SK-N-SH treated with all-trans-retinoic acid at 6 μM for 48 hours (cell line): ENCODE measurements at regions not wholly inside any gene's neighbourhood (a gene's known extent, or its start where the extent isn't known, plus 50 kb on each side); places are given as distances from the start of the nearest gene placed in this dataset.

Experiments
- ATAC-seq: fragments of 200-7000 bp; cut with Tn5 transposase; 3 replicates; pipeline ENCODE4 v1.9.1; 2020; ENCODE audit warnings: mild to moderate bottlenecking, moderate library complexity
- ARNTL ChIP-seq: fragments of 450-650 bp; formaldehyde crosslinking; IDR thresholded peaks from 2 replicates; pipeline ENCODE4 v1.5.0; 2020; ENCODE audit warnings: low read depth, mild to moderate bottlenecking, moderate library complexity, borderline replicate concordance
- BACH2 ChIP-seq: fragments of 250-450 bp; sonication (Bioruptor Pico); IDR thresholded peaks from 2 replicates; pipeline ENCODE4 v1.9.0; 2021; ENCODE audit warnings: mild to moderate bottlenecking, borderline replicate concordance
- CSDC2 ChIP-seq: fragments of 250-450 bp; sonication (Bioruptor Pico); IDR thresholded peaks from 2 replicates; pipeline ENCODE4 v1.5.0; 2020; ENCODE audit warnings: mild to moderate bottlenecking, moderate library complexity
- ESRRG ChIP-seq: fragments of 250-450 bp; sonication (Bioruptor Pico); IDR thresholded peaks from 2 replicates; pipeline ENCODE4 v1.6.1; 2021; ENCODE audit warnings: mild to moderate bottlenecking
- OSR1 ChIP-seq: fragments of 250-450 bp; sonication (Bioruptor Pico); IDR thresholded peaks from 2 replicates; pipeline ENCODE4 v1.8.0; 2022; ENCODE audit warnings: moderate library complexity, mild to moderate bottlenecking, inconsistent platforms
- PPARA ChIP-seq: fragments of 250-450 bp; sonication (Bioruptor Pico); IDR thresholded peaks from 2 replicates; pipeline ENCODE4 v1.5.0; 2020; ENCODE audit warnings: mild to moderate bottlenecking, borderline replicate concordance
- RARB ChIP-seq: fragments of 250-450 bp; sonication (Bioruptor Pico); IDR thresholded peaks from 2 replicates; pipeline ENCODE4 v1.8.0; 2021; ENCODE audit warnings: mild to moderate bottlenecking, moderate library complexity
- SNAI2 ChIP-seq: fragments of 250-450 bp; sonication (Bioruptor Pico); IDR thresholded peaks from 2 replicates; pipeline ENCODE4 v1.5.0; 2020; ENCODE audit warnings: mild to moderate bottlenecking, moderate library complexity
- TOX ChIP-seq: fragments of 250-450 bp; sonication (Bioruptor Pico); IDR thresholded peaks from 2 replicates; pipeline ENCODE4 v1.8.0; 2021; ENCODE audit warnings: mild to moderate bottlenecking, moderate library complexity, borderline replicate concordance
- ZC3H10 ChIP-seq: fragments of 250-450 bp; sonication (Bioruptor Pico); IDR thresholded peaks from 2 replicates; pipeline ENCODE4 v1.5.1; 2021; ENCODE audit warnings: mild to moderate bottlenecking, moderate library complexity
- ZFP3 ChIP-seq: fragments of 250-450 bp; sonication (Bioruptor Pico); IDR thresholded peaks from 2 replicates; pipeline ENCODE4 v1.5.0; 2020; ENCODE audit warnings: mild to moderate bottlenecking, moderate library complexity
- ZFP30 ChIP-seq: fragments of 450-650 bp; formaldehyde crosslinking; IDR thresholded peaks from 2 replicates; pipeline ENCODE4 v1.5.0; 2022; ENCODE audit warnings: mild to moderate bottlenecking, moderate library complexity
- ZNF565 ChIP-seq: fragments of 450-650 bp; formaldehyde crosslinking; conservative IDR thresholded peaks from 2 replicates; pipeline ENCODE4 v1.5.0; 2020; ENCODE audit warnings: low read depth, mild to moderate bottlenecking, moderate library complexity
- ZNF70 ChIP-seq: fragments of 450-650 bp; formaldehyde crosslinking; IDR thresholded peaks from 2 replicates; pipeline ENCODE4 v1.5.0; 2020; ENCODE audit warnings: mild to moderate bottlenecking, moderate library complexity
- ZNF8 ChIP-seq: fragments of 450-650 bp; formaldehyde crosslinking; IDR thresholded peaks from 2 replicates; pipeline ENCODE4 v1.5.0; 2020; ENCODE audit warnings: mild to moderate bottlenecking, moderate library complexity
- TF ChIP-seq, protein P1 (sequence below): fragments of 250-450 bp; sonication (Bioruptor Pico); IDR thresholded peaks from 2 replicates; pipeline ENCODE4 v1.8.0; 2021; ENCODE audit warnings: low read depth, mild to moderate bottlenecking, moderate library complexity, borderline replicate concordance
- TF ChIP-seq, protein P2 (sequence below): fragments of 250-450 bp; sonication (Bioruptor Pico); IDR thresholded peaks from 2 replicates; pipeline ENCODE4 v1.5.1; 2021; ENCODE audit warnings: mild to moderate bottlenecking, moderate library complexity
- TF ChIP-seq, protein P3 (sequence below): fragments of 250-450 bp; sonication (Bioruptor Pico); IDR thresholded peaks from 2 replicates; pipeline ENCODE4 v1.5.0; 2020; ENCODE audit warnings: mild to moderate bottlenecking, moderate library complexity
- TF ChIP-seq, protein P4 (sequence below): fragments of 250-450 bp; sonication (Bioruptor Pico); IDR thresholded peaks from 2 replicates; pipeline ENCODE4 v1.5.1; 2020; ENCODE audit warnings: low read depth, mild to moderate bottlenecking, moderate library complexity
- TF ChIP-seq, protein P5 (sequence below): fragments of 250-450 bp; sonication (Bioruptor Pico); IDR thresholded peaks from 2 replicates; pipeline ENCODE4 v1.8.0; 2020; ENCODE audit warnings: mild to moderate bottlenecking, moderate library complexity, borderline replicate concordance

DNA sequence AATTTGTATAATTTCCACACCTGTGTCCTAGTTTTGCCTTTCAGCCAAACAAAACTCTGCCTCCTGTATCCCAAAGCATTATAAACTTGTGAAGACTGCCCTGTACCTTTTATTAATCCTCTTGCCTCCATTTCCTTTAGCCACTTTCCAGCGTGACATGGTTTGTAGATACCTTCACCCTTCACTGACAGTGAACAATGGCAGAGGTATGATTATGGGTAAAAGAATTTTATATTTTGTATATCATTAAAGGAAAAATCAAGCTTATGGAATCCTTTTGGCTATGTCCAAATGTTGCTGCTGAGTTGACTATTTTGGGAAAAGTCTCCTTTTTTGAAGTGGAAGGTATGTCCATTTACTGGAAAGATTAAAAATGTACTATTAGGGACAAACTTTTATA, 251.7 kb downstream of the HNMT start:
- ATAC-seq, result no peak
- TF ChIP-seq, protein P1, sequence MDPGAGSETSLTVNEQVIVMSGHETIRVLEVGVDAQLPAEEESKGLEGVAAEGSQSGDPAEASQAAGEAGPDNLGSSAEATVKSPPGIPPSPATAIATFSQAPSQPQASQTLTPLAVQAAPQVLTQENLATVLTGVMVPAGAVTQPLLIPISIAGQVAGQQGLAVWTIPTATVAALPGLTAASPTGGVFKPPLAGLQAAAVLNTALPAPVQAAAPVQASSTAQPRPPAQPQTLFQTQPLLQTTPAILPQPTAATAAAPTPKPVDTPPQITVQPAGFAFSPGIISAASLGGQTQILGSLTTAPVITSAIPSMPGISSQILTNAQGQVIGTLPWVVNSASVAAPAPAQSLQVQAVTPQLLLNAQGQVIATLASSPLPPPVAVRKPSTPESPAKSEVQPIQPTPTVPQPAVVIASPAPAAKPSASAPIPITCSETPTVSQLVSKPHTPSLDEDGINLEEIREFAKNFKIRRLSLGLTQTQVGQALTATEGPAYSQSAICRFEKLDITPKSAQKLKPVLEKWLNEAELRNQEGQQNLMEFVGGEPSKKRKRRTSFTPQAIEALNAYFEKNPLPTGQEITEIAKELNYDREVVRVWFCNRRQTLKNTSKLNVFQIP (CRISPR knock-in tag), result no peak
- TF ChIP-seq BACH2 (CRISPR knock-in tag) (no peak), SNAI2 (CRISPR knock-in tag) (no peak), ZFP30 (CRISPR knock-in tag) (no peak), ESRRG (CRISPR knock-in tag) (no peak), CSDC2 (no peak), ZC3H10 (CRISPR knock-in tag) (no peak), ZFP3 (no peak), TOX (CRISPR knock-in tag) (no peak), PPARA (CRISPR knock-in tag) (no peak), OSR1 (CRISPR knock-in tag) (no peak), ZNF70 (CRISPR knock-in tag) (no peak), ZNF565 (no peak), ZNF8 (CRISPR knock-in tag) (no peak), ARNTL (CRISPR knock-in tag) (no peak)
- TF ChIP-seq, protein P2, sequence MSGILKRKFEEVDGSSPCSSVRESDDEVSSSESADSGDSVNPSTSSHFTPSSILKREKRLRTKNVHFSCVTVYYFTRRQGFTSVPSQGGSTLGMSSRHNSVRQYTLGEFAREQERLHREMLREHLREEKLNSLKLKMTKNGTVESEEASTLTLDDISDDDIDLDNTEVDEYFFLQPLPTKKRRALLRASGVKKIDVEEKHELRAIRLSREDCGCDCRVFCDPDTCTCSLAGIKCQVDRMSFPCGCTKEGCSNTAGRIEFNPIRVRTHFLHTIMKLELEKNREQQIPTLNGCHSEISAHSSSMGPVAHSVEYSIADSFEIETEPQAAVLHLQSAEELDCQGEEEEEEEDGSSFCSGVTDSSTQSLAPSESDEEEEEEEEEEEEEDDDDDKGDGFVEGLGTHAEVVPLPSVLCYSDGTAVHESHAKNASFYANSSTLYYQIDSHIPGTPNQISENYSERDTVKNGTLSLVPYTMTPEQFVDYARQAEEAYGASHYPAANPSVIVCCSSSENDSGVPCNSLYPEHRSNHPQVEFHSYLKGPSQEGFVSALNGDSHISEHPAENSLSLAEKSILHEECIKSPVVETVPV (CRISPR knock-in tag), result no peak
- TF ChIP-seq, protein P3, sequence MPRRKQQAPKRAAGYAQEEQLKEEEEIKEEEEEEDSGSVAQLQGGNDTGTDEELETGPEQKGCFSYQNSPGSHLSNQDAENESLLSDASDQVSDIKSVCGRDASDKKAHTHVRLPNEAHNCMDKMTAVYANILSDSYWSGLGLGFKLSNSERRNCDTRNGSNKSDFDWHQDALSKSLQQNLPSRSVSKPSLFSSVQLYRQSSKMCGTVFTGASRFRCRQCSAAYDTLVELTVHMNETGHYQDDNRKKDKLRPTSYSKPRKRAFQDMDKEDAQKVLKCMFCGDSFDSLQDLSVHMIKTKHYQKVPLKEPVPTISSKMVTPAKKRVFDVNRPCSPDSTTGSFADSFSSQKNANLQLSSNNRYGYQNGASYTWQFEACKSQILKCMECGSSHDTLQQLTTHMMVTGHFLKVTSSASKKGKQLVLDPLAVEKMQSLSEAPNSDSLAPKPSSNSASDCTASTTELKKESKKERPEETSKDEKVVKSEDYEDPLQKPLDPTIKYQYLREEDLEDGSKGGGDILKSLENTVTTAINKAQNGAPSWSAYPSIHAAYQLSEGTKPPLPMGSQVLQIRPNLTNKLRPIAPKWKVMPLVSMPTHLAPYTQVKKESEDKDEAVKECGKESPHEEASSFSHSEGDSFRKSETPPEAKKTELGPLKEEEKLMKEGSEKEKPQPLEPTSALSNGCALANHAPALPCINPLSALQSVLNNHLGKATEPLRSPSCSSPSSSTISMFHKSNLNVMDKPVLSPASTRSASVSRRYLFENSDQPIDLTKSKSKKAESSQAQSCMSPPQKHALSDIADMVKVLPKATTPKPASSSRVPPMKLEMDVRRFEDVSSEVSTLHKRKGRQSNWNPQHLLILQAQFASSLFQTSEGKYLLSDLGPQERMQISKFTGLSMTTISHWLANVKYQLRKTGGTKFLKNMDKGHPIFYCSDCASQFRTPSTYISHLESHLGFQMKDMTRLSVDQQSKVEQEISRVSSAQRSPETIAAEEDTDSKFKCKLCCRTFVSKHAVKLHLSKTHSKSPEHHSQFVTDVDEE, result no peak
- TF ChIP-seq, protein P4, sequence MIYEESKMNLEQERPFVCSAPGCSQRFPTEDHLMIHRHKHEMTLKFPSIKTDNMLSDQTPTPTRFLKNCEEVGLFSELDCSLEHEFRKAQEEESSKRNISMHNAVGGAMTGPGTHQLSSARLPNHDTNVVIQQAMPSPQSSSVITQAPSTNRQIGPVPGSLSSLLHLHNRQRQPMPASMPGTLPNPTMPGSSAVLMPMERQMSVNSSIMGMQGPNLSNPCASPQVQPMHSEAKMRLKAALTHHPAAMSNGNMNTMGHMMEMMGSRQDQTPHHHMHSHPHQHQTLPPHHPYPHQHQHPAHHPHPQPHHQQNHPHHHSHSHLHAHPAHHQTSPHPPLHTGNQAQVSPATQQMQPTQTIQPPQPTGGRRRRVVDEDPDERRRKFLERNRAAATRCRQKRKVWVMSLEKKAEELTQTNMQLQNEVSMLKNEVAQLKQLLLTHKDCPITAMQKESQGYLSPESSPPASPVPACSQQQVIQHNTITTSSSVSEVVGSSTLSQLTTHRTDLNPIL (CRISPR knock-in tag), result no peak

DNA sequence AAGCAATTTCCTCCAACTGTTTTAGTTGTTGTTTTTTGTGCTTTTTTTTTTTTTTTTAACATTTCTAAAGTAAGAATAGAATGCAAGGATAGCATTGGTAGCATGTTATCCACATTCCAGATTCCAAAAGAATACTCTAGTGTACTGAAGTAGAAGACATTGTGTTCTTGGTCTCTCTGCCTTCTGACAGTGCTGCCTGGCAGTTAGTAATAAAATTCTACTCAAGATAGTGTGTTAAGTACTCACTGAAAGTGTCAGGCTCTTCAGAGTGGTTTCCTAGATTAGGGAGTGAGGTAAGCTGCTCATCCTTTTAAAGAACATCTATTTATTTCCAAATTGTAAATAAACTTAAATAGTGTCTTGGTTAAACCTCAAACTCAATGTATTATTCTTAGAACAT, 253.7 kb downstream of the HNMT start:
- TF ChIP-seq ZC3H10 (CRISPR knock-in tag), result no peak
- TF ChIP-seq ZNF565, result no peak
- no peak for TF ChIP-seq PPARA (CRISPR knock-in tag)
- no peak for TF ChIP-seq ARNTL (CRISPR knock-in tag)
- no peak for TF ChIP-seq RARB (CRISPR knock-in tag)
- no peak for TF ChIP-seq CSDC2
- TF ChIP-seq, protein P5, sequence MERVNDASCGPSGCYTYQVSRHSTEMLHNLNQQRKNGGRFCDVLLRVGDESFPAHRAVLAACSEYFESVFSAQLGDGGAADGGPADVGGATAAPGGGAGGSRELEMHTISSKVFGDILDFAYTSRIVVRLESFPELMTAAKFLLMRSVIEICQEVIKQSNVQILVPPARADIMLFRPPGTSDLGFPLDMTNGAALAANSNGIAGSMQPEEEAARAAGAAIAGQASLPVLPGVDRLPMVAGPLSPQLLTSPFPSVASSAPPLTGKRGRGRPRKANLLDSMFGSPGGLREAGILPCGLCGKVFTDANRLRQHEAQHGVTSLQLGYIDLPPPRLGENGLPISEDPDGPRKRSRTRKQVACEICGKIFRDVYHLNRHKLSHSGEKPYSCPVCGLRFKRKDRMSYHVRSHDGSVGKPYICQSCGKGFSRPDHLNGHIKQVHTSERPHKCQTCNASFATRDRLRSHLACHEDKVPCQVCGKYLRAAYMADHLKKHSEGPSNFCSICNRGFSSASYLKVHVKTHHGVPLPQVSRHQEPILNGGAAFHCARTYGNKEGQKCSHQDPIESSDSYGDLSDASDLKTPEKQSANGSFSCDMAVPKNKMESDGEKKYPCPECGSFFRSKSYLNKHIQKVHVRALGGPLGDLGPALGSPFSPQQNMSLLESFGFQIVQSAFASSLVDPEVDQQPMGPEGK (CRISPR knock-in tag), result no peak
- no peak for ATAC-seq

DNA sequence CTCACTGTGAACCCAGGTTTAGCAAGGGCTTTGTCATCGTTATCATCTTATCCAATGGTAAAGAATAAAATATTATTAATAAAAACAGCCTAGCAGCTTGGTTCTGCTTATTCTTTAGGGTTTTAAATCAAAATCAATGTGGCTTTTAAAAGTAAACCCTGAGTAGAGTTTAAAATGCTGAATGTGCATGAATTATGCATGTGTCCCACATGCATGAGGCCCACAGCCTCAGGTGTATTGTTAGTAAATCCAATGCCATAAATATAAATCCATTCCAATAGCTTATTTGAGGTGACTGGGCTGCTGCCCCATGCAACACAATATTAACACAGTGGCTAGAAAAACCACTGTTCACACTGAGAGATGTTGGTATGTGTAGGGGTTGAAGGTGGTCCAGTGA, 254.1 kb downstream of the HNMT start:
- ATAC-seq, result no peak
- TF ChIP-seq ESRRG (CRISPR knock-in tag), result no peak
- no peak for TF ChIP-seq PPARA (CRISPR knock-in tag)
- TF ChIP-seq ZNF565, result no peak
- no peak for TF ChIP-seq BACH2 (CRISPR knock-in tag)
- no peak for TF ChIP-seq TOX (CRISPR knock-in tag)
- TF ChIP-seq, protein P4 (CRISPR knock-in tag), result no peak
- no peak for TF ChIP-seq ARNTL (CRISPR knock-in tag)
- no peak for TF ChIP-seq OSR1 (CRISPR knock-in tag)
- TF ChIP-seq CSDC2, result no peak
- TF ChIP-seq, protein P3, result no peak
- TF ChIP-seq, protein P5 (CRISPR knock-in tag), result no peak
- TF ChIP-seq ZFP30 (CRISPR knock-in tag), result no peak
